ENCODE measurements at regions not wholly inside any gene's neighbourhood (a gene's known extent, or its start where the extent isn't known, plus 50 kb on each side); places are given as distances from the start of the nearest gene placed in this dataset.

DNA sequence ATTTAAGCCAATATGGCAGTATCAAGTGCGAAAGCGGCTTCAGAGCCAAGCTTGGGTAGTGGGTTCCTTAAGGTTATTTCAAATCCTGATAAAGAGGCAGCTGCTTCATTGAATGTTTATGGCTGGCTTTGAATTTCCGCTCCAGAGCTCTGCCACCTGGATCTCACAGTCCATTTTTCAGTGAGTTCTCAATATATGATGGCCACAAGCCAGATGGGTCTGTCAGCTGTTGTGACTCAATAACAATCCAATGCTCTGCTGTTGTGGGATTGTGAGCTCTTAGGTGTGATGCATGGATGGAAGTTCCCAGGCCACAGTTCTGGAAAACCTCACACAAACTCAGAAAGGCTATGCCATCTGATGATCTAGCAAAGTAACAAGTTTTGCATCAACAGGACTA lies 743.8 kb upstream of the LRRN3 start:
- DNase-seq (ENCODE audit: low read depth in 1 of 2, low spot score in 1 of 2): no peak
- H3K4me3 ChIP-seq (replicated peaks; ENCODE audit: insufficient read depth, low read length): no peak overlapping the region
- no peak overlapping the region for H3K27ac ChIP-seq (replicated peaks)
- no peaks in the 10 kb centered on the region for H3K27me3 ChIP-seq (ENCODE audit: insufficient read depth, poor library complexity, severe bottlenecking)
- TF ChIP-seq, protein P1, sequence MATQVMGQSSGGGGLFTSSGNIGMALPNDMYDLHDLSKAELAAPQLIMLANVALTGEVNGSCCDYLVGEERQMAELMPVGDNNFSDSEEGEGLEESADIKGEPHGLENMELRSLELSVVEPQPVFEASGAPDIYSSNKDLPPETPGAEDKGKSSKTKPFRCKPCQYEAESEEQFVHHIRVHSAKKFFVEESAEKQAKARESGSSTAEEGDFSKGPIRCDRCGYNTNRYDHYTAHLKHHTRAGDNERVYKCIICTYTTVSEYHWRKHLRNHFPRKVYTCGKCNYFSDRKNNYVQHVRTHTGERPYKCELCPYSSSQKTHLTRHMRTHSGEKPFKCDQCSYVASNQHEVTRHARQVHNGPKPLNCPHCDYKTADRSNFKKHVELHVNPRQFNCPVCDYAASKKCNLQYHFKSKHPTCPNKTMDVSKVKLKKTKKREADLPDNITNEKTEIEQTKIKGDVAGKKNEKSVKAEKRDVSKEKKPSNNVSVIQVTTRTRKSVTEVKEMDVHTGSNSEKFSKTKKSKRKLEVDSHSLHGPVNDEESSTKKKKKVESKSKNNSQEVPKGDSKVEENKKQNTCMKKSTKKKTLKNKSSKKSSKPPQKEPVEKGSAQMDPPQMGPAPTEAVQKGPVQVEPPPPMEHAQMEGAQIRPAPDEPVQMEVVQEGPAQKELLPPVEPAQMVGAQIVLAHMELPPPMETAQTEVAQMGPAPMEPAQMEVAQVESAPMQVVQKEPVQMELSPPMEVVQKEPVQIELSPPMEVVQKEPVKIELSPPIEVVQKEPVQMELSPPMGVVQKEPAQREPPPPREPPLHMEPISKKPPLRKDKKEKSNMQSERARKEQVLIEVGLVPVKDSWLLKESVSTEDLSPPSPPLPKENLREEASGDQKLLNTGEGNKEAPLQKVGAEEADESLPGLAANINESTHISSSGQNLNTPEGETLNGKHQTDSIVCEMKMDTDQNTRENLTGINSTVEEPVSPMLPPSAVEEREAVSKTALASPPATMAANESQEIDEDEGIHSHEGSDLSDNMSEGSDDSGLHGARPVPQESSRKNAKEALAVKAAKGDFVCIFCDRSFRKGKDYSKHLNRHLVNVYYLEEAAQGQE (IDR thresholded peaks at IDR 0.05; ENCODE audit: insufficient replicate concordance, low read depth): no peak
- no peak for TF ChIP-seq POLR2AphosphoS5 (IDR thresholded peaks at IDR 0.05; ENCODE audit: low read depth)
- TF ChIP-seq SPI1 (IDR thresholded peaks at IDR 0.05; ENCODE audit: borderline replicate concordance, low read depth): no peak
- TF ChIP-seq GABPA (IDR thresholded peaks at IDR 0.05; ENCODE audit: low read depth): no peak
- no peak for TF ChIP-seq CTCF (IDR thresholded peaks at IDR 0.05; ENCODE audit: insufficient read depth, low read length)

DNA sequence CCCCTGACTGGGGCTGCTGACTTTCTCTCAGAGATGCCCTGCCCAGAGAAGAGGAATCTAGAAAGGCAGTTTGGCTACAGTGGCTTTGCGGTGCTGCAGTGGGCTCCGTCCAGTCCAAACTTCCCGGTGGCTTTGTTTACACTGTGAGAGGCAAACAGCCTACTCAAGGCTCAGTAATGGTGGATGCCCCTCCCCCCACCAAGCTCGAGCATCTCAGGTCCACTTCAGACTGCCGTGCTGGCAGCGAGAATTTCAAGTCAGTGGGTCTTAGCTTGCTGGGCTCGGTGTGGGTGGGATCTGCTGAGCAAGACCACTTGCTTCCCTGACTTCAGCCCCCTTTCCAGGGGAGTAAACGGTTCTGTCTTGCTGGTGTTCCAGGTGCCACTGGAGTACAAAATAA lies 734.5 kb upstream of the LRRN3 start:
- H3K27ac ChIP-seq (replicated peaks): no peak overlapping the region
- no peak for DNase-seq (ENCODE audit: low read depth in 1 of 2, low spot score in 1 of 2)
- no peaks in the 10 kb centered on the region for H3K27me3 ChIP-seq (ENCODE audit: insufficient read depth, poor library complexity, severe bottlenecking)
- H3K4me3 ChIP-seq (replicated peaks; ENCODE audit: insufficient read depth, low read length): no peak overlapping the region
- TF ChIP-seq CTCF (IDR thresholded peaks at IDR 0.05; ENCODE audit: insufficient read depth, low read length): no peak
- TF ChIP-seq POLR2AphosphoS5 (IDR thresholded peaks at IDR 0.05; ENCODE audit: low read depth): no peak
- no peak for TF ChIP-seq GABPA (IDR thresholded peaks at IDR 0.05; ENCODE audit: low read depth)
- no peak for TF ChIP-seq SPI1 (IDR thresholded peaks at IDR 0.05; ENCODE audit: borderline replicate concordance, low read depth)
- TF ChIP-seq, protein P1 (IDR thresholded peaks at IDR 0.05; ENCODE audit: insufficient replicate concordance, low read depth): no peak

DNA sequence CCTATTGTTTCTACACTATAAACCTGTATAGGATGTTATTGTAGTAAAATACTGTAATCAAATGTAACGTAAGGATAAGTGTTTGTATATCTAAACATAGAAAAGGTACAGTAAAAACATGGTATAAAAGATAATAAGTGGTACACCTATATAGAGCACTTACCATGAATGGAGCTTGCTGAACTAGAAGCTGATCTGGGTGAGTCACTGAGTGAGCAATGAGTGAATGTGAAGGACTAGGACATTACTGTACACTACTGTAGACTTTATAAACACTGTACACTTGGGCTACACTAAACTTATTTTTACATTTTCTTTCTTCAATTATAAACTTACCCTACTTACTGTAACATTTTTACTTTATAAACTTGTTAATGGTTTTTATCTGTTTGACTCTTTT lies 732.9 kb upstream of the LRRN3 start:
- H3K27me3 ChIP-seq (ENCODE audit: insufficient read depth, poor library complexity, severe bottlenecking): no peaks in the 10 kb centered on the region
- no peak overlapping the region for H3K27ac ChIP-seq (replicated peaks)
- TF ChIP-seq POLR2AphosphoS5 (IDR thresholded peaks at IDR 0.05; ENCODE audit: low read depth) (no peak), SPI1 (IDR thresholded peaks at IDR 0.05; ENCODE audit: borderline replicate concordance, low read depth) (no peak), CTCF (IDR thresholded peaks at IDR 0.05; ENCODE audit: insufficient read depth, low read length) (no peak), GABPA (IDR thresholded peaks at IDR 0.05; ENCODE audit: low read depth) (no peak)
- TF ChIP-seq, protein P1 (IDR thresholded peaks at IDR 0.05; ENCODE audit: insufficient replicate concordance, low read depth): no peak
- no peak overlapping the region for H3K4me3 ChIP-seq (replicated peaks; ENCODE audit: insufficient read depth, low read length)
- no peak for DNase-seq (ENCODE audit: low read depth in 1 of 2, low spot score in 1 of 2)

Data from HL-60 (cell line).